MCF 10A (cell line): ENCODE measurements at regions not wholly inside any gene's neighbourhood (a gene's known extent, or its start where the extent isn't known, plus 50 kb on each side); places are given as distances from the start of the nearest gene placed in this dataset.

Experiments
- BruUV-seq: library from RNA; stranded (reverse); fragments of 400-500 nt; replicated peaks from 2 replicates; lab custom pipeline; 2021; lab: Mats Ljungman, UMichigan
- CTCF ChIA-PET: fragments of 300-600 bp; sonication (Branson Sonifier 250); formaldehyde crosslinking; extraction: SDS; loops from one replicate; lab custom pipeline; 2021; ENCODE audit warnings: antibody characterized with exemption, inconsistent platforms; lab: Yijun Ruan, JAX
- POLR2A ChIA-PET: fragments of 300-600, 350-650 bp; sonication (Branson Sonifier 250); formaldehyde crosslinking; extraction: SDS; loops from one replicate; lab custom pipeline; 2020; ENCODE audit warnings: antibody characterized with exemption, inconsistent platforms; lab: Yijun Ruan, JAX
- DNase-seq: peaks from one replicate; pipeline ENCODE4 v3.0.0-alpha.2; 2018; ENCODE audit not compliant: unreplicated experiment
- H3K27ac Mint-ChIP-seq: one replicate; pipeline ENCODE4 v1.8.0; 2022; ENCODE audit warnings: mild to moderate bottlenecking, low read depth, mixed read lengths; ENCODE audit not compliant: unreplicated experiment
- H3K27me3 Mint-ChIP-seq: one replicate; pipeline ENCODE4 v1.8.0; 2022; ENCODE audit warnings: mixed read lengths; ENCODE audit not compliant: insufficient read depth, unreplicated experiment
- H3K36me3 Mint-ChIP-seq: one replicate; pipeline ENCODE4 v1.8.0; 2022; ENCODE audit warnings: mild to moderate bottlenecking, moderate library complexity, mixed read lengths; ENCODE audit not compliant: insufficient read depth, unreplicated experiment
- H3K4me1 Mint-ChIP-seq: one replicate; pipeline ENCODE4 v1.8.0; 2022; ENCODE audit warnings: mixed read lengths; ENCODE audit not compliant: insufficient read depth, unreplicated experiment
- H3K4me3 Mint-ChIP-seq: one replicate; pipeline ENCODE4 v1.8.0; 2022; ENCODE audit warnings: mild to moderate bottlenecking, moderate library complexity, mixed read lengths; ENCODE audit not compliant: unreplicated experiment
- H3K9me3 Mint-ChIP-seq: one replicate; pipeline ENCODE4 v1.8.0; 2022; ENCODE audit warnings: mixed read lengths; ENCODE audit not compliant: unreplicated experiment
- intact Hi-C: fragments of 100-400 bp; cut with micrococcal nuclease; formaldehyde crosslinking; loops from 2 replicates; pipeline ENCODE4 v1.14.1; 2022
- TF ChIP-seq, protein P1 (sequence below): fragments of 200-600 bp; IDR thresholded peaks from one replicate; pipeline ENCODE4 v1.8.0; 2022; ENCODE audit warnings: antibody characterized with exemption, mild to moderate bottlenecking; ENCODE audit not compliant: unreplicated experiment

DNA sequence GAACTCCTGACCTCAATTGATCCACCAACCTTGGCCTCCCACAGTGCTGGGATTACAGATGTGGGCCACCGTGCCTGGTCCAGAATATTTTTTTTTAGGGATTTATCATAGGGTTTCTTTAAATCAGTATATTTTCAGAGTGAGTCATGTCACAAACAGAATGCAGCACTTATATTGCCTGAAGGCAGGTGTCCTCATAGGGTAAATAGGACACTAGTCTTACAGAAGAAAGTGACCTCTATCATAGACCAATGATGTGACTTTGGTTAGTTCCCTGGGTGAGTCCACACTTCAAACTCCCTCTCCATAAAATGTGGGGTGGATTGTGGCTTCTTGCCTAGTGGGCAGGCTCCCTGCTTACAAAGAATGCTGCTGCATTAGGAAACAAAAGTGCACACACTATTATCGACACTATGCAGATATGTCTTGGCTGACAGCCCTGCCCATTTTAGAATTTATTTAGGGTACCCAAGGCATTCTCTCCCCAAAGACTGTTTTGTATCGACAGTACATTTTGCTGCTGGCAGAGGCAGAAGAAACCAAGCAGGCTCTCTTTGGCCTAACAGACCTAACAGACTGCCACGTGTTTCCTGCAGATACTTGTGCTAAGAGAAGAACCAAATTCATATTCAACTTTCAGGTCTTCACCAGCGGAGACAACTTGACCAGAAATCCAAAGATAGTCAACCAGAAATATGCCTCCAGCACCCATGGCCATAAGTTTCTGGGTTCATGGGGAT, 125.0 kb downstream of the MOBP start:
- H3K4me1 Mint-ChIP-seq = no peaks in the 10 kb centered on the region
- H3K9me3 Mint-ChIP-seq = no peaks in the 10 kb centered on the region
- no peak overlapping the region for H3K4me3 Mint-ChIP-seq
- BruUV-seq = no TSS peak
- no peaks in the 10 kb centered on the region for H3K36me3 Mint-ChIP-seq
- ChIA-PET POLR2A (interaction anchor here (0.9 to 1.0 kb wide), 2 partner anchors 9 to 15 kb away, joined by 3 read pairs; no protein-coding TSS in a partner anchor), CTCF (no interaction called here)
- intact Hi-C loops = no loop called here
- H3K27ac Mint-ChIP-seq = no peak overlapping the region
- no peaks in the 10 kb centered on the region for H3K27me3 Mint-ChIP-seq
- TF ChIP-seq, protein P1, sequence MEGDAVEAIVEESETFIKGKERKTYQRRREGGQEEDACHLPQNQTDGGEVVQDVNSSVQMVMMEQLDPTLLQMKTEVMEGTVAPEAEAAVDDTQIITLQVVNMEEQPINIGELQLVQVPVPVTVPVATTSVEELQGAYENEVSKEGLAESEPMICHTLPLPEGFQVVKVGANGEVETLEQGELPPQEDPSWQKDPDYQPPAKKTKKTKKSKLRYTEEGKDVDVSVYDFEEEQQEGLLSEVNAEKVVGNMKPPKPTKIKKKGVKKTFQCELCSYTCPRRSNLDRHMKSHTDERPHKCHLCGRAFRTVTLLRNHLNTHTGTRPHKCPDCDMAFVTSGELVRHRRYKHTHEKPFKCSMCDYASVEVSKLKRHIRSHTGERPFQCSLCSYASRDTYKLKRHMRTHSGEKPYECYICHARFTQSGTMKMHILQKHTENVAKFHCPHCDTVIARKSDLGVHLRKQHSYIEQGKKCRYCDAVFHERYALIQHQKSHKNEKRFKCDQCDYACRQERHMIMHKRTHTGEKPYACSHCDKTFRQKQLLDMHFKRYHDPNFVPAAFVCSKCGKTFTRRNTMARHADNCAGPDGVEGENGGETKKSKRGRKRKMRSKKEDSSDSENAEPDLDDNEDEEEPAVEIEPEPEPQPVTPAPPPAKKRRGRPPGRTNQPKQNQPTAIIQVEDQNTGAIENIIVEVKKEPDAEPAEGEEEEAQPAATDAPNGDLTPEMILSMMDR = no peak
- peak; percentile 23 for DNase-seq

DNA sequence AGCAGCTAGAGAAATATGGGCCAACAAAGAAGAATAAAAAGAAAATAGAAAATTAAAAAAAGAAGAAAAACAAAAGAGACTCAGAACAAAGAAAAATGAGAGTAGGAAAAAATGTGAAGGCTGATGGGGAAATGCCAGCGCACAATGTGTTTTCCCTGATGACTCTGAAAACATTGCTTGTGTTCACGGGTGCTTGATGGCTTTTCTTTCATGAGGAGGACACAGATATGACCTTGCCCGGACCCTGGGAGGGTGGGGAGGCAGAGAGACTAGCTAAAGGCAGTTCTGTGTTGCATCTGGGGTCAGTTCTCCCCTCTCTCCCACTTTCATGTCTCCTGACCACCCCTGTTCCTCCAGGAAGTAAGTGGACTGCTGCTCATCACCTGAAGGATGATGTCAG, 125.9 kb downstream of the MOBP start:
- H3K4me3 Mint-ChIP-seq = no peak overlapping the region
- H3K9me3 Mint-ChIP-seq = no peaks in the 10 kb centered on the region
- no peaks in the 10 kb centered on the region for H3K4me1 Mint-ChIP-seq
- TF ChIP-seq, protein P1 = no peak
- BruUV-seq = no TSS peak
- H3K27me3 Mint-ChIP-seq = no peaks in the 10 kb centered on the region
- intact Hi-C loops = no loop called here
- no peak overlapping the region for H3K27ac Mint-ChIP-seq
- ChIA-PET CTCF (interaction anchor here (0.6 to 1.1 kb wide), 2 partner anchors 716 to 938 kb away, joined by 3 read pairs; no protein-coding TSS in a partner anchor), POLR2A (interaction anchor here (0.9 to 1.0 kb wide), 2 partner anchors 8 to 14 kb away, joined by 3 read pairs; no protein-coding TSS in a partner anchor)
- no peaks in the 10 kb centered on the region for H3K36me3 Mint-ChIP-seq
- DNase-seq = no peak

DNA sequence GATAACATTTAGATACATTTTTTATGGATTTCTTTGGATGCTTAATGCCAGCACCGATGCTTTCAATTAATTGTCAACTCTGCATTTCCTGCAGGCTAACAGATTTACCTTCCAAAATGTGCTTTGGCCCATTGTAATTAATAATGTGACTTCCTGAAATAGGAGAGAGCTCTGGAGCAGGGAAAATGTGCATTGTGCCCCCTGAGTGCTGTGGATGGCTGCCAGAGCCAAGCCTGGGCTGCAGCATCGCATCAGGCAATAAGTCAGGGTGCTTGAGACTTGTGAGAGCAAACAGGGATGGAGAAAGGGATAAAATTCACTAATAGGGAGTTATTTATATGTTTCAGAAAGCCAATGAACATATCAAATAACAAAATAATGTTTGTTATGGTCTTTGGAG, 133.8 kb downstream of the MOBP start:
- ChIA-PET CTCF (no interaction called here), POLR2A (interaction anchor here (1.2 kb wide), 1 partner anchor 8 kb away, joined by 3 read pairs; no protein-coding TSS in a partner anchor)
- intact Hi-C loops = no loop called here
- no peak overlapping the region for H3K27ac Mint-ChIP-seq
- TF ChIP-seq, protein P1 = no peak
- H3K36me3 Mint-ChIP-seq = no peaks in the 10 kb centered on the region
- no peaks in the 10 kb centered on the region for H3K9me3 Mint-ChIP-seq
- DNase-seq = no peak
- H3K4me3 Mint-ChIP-seq = no peak overlapping the region
- no peaks in the 10 kb centered on the region for H3K27me3 Mint-ChIP-seq
- no peaks in the 10 kb centered on the region for H3K4me1 Mint-ChIP-seq
- no TSS peak for BruUV-seq

DNA sequence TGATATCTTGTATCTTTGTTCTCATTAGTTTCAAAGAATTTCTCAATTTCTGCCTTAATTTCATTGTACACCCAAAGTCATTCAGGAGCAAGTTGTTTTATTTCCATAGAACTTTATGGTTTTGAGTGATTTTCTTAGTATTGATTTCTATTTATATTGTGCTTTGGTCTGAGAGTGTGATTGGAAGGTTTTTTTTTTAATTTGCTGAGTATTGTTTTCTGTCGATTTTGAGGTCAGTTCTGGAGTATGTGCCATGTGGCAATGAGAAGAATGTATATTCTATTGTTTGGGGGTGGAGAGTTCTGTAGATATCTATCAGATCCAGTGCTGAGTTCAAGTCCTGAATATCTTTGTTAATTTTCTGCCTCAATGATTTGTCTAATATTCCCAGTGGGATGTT, 138.4 kb downstream of the MOBP start:
- H3K27ac Mint-ChIP-seq = no peak overlapping the region
- DNase-seq = no peak
- H3K9me3 Mint-ChIP-seq = no peaks in the 10 kb centered on the region
- H3K27me3 Mint-ChIP-seq = no peaks in the 10 kb centered on the region
- no peak overlapping the region for H3K4me3 Mint-ChIP-seq
- ChIA-PET CTCF (no interaction called here), POLR2A (no interaction called here)
- intact Hi-C loops = no loop called here
- H3K4me1 Mint-ChIP-seq = no peaks in the 10 kb centered on the region
- BruUV-seq = no TSS peak
- no peaks in the 10 kb centered on the region for H3K36me3 Mint-ChIP-seq
- TF ChIP-seq, protein P1 = no peak
